ENCODE measurements at regions not wholly inside any gene's neighbourhood (a gene's known extent, or its start where the extent isn't known, plus 50 kb on each side); places are given as distances from the start of the nearest gene placed in this dataset.

DNA sequence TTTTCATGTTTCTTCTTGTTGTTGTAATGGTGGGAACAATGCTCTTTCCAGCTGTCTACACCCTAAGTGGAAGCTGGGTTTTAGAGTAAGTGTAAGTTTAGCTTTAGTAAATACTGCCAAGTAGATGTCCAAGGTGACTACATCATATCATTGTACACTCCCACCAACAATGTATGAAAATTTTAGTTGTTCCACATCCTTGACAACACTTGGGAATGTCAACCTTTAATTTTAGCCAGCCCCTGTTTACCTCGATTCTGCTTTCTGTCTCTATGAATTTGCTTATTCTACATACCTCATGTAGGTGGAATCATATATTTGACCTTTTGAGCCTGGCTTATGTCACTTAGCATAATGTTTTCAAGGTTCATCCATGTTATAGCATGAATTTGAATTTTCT is 93.0 kb downstream of the MTPAP start:
- Histone ChIP-seq H3K36me3 (ENCODE audit: control insufficient read depth in 2 of 2, insufficient read depth in 2 of 2, low read length in 2 of 2) (no peaks in the 10 kb centered on the region), H3K4me3 (ENCODE audit: low read length in 2 of 2) (no peak overlapping the region), H3K4me1 (ENCODE audit: control insufficient read depth, insufficient read depth, low read length) (no peaks in the 10 kb centered on the region), H3K9ac (ENCODE audit: low read length in 2 of 2) (no peak overlapping the region), H3K9me3 (ENCODE audit: control insufficient read depth in 2 of 2, low read length in 2 of 2) (no peaks in the 10 kb centered on the region), H3K27me3 (ENCODE audit: control insufficient read depth in 1 of 2, insufficient read depth in 2 of 2, low read length in 2 of 2) (no peaks in the 10 kb centered on the region), H3K27ac (ENCODE audit: low read length) (no peak overlapping the region)

DNA sequence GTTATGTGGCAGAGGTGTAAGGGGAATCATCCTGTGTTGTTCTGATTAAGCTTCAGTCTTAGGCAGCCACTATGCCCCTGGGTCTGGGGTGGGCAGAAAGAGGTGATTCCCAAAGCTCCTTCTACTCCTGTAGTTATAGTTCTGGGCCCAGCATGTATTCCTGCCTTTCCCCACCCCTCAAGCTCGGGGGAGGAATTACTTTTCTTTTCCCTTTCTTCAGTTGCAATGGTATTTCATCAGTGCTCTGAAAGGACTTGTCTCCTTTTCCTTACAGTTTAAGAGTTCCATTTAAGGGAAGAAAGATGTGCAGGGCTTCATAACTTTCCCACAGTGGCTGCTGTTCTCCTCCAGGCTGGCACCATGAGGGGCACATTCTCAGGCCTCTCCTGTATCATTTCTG is 94.2 kb downstream of the MTPAP start:
- Histone ChIP-seq H3K9me3 (ENCODE audit: control insufficient read depth in 2 of 2, low read length in 2 of 2) (no peaks in the 10 kb centered on the region), H3K4me3 (ENCODE audit: low read length in 2 of 2) (no peak overlapping the region), H3K27ac (ENCODE audit: low read length) (no peak overlapping the region), H3K36me3 (ENCODE audit: control insufficient read depth in 2 of 2, insufficient read depth in 2 of 2, low read length in 2 of 2) (no peaks in the 10 kb centered on the region), H3K9ac (ENCODE audit: low read length in 2 of 2) (no peak overlapping the region), H3K4me1 (ENCODE audit: control insufficient read depth, insufficient read depth, low read length) (no peaks in the 10 kb centered on the region), H3K27me3 (ENCODE audit: control insufficient read depth in 1 of 2, insufficient read depth in 2 of 2, low read length in 2 of 2) (no peaks in the 10 kb centered on the region)

DNA sequence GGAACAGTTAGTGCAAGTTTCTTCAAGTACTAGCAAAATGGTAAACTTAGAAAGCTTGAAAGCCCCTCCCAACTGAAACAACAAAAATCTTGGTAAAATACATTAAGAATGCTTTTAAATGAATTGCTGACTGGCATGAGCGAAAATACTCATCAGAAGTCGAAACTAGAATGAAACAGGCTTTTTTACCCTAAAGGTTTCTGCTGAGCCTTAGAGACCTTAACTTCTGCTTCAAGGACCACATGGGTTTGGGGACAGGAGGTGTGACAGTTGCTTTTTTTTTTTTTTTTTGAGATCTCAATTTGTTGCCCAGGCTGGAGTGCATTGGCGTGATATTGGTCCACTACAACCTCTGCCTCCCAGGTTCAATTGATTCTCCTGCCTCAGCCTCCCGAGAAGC is 100.3 kb downstream of the MTPAP start:
- no peaks in the 10 kb centered on the region for H3K36me3 ChIP-seq (ENCODE audit: control insufficient read depth in 2 of 2, insufficient read depth in 2 of 2, low read length in 2 of 2)
- H3K9me3 ChIP-seq (ENCODE audit: control insufficient read depth in 2 of 2, low read length in 2 of 2): no peaks in the 10 kb centered on the region
- no peaks in the 10 kb centered on the region for H3K4me1 ChIP-seq (ENCODE audit: control insufficient read depth, insufficient read depth, low read length)
- no peak overlapping the region for H3K9ac ChIP-seq (ENCODE audit: low read length in 2 of 2)
- no peak overlapping the region for H3K4me3 ChIP-seq (ENCODE audit: low read length in 2 of 2)
- no peak overlapping the region for H3K27ac ChIP-seq (ENCODE audit: low read length)
- H3K27me3 ChIP-seq (ENCODE audit: control insufficient read depth in 1 of 2, insufficient read depth in 2 of 2, low read length in 2 of 2): no peaks in the 10 kb centered on the region

DNA sequence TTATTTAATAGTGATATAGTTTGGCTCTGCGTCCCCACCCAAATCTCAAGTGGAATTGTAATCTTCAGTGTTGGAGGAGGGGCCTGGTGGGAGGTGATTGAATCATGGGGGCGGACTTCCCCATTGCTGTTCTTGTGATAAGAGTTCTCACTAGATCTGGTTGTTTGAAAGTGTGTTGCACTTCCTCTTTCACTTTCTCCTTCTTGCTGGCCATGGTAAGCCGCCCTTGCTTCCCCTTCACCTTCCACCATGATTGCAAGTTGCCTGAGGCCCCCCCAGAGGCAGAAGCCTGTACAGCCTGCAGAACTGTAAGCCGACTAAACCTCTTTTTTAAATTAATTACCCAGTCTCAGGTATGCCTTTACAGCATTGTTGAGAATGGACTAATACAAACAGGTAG is 101.4 kb downstream of the MTPAP start:
- H3K36me3 ChIP-seq (ENCODE audit: control insufficient read depth in 2 of 2, insufficient read depth in 2 of 2, low read length in 2 of 2): no peaks in the 10 kb centered on the region
- no peaks in the 10 kb centered on the region for H3K4me1 ChIP-seq (ENCODE audit: control insufficient read depth, insufficient read depth, low read length)
- H3K4me3 ChIP-seq (ENCODE audit: low read length in 2 of 2): no peak overlapping the region
- H3K27me3 ChIP-seq (ENCODE audit: control insufficient read depth in 1 of 2, insufficient read depth in 2 of 2, low read length in 2 of 2): no peaks in the 10 kb centered on the region
- H3K9me3 ChIP-seq (ENCODE audit: control insufficient read depth in 2 of 2, low read length in 2 of 2): no peaks in the 10 kb centered on the region
- H3K27ac ChIP-seq (ENCODE audit: low read length): no peak overlapping the region
- H3K9ac ChIP-seq (ENCODE audit: low read length in 2 of 2): no peak overlapping the region

DNA sequence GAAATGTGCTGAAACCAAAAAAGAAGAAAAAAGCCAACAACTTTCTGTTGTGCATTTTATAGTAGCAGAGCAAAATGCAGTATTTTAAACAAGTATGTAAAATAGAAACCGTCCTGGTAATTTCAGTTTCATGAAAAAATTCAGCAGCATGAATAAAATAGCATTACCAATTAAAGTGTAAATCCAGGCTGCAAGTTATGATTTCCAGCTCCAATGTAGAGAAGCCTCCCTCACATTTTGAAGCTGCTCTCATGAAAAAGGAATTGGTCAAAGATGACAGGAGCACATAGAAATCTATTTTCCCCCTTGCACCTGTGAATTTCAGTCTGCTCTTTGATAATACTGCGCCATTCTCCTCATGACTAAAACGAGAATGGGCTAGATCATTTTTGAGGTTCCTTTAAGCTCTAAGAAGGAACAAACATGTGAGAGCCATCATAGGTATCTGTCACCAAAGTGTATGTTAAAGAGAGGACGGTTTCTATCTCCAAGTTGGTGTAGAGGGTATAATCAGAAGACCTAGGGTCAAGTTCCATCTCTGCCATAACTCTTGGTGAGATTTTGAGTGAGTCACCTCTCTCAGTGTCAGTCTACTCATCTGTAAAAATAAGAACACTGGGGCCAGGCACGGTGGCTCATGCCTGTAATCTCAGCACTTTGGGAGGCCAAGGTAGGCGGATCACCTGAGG is 107.5 kb downstream of the MTPAP start:
- Histone ChIP-seq H3K4me3 (ENCODE audit: low read length in 2 of 2) (no peak overlapping the region), H3K27me3 (ENCODE audit: control insufficient read depth in 1 of 2, insufficient read depth in 2 of 2, low read length in 2 of 2) (no peaks in the 10 kb centered on the region), H3K9ac (ENCODE audit: low read length in 2 of 2) (no peak overlapping the region), H3K9me3 (ENCODE audit: control insufficient read depth in 2 of 2, low read length in 2 of 2) (no peaks in the 10 kb centered on the region), H3K36me3 (ENCODE audit: control insufficient read depth in 2 of 2, insufficient read depth in 2 of 2, low read length in 2 of 2) (no peaks in the 10 kb centered on the region), H3K4me1 (ENCODE audit: control insufficient read depth, insufficient read depth, low read length) (no peaks in the 10 kb centered on the region), H3K27ac (ENCODE audit: low read length) (no peak overlapping the region)

DNA sequence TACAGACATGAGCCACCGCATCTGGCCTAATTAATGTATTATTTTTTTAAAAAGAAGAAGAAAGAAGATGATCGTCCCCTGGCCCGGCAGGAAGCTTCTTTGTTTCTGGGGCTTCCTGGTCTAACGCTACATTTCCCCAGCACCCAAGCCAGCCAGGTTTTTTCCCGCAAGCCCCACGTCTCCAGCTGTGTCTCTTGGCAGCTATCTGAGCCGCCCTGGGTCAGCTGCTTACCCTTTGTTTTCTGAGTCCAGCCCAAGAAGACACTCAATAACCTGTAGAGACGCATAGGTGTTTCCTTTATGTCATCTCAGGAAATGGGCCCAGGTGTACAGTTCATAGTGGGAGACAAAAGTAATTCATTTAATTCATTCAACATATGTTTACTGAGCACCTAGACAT is 110.2 kb downstream of the MTPAP start:
- Histone ChIP-seq H3K9ac (ENCODE audit: low read length in 2 of 2) (no peak overlapping the region), H3K27me3 (ENCODE audit: control insufficient read depth in 1 of 2, insufficient read depth in 2 of 2, low read length in 2 of 2) (no peaks in the 10 kb centered on the region), H3K4me3 (ENCODE audit: low read length in 2 of 2) (no peak overlapping the region), H3K27ac (ENCODE audit: low read length) (no peak overlapping the region), H3K4me1 (ENCODE audit: control insufficient read depth, insufficient read depth, low read length) (no peaks in the 10 kb centered on the region), H3K36me3 (ENCODE audit: control insufficient read depth in 2 of 2, insufficient read depth in 2 of 2, low read length in 2 of 2) (no peaks in the 10 kb centered on the region), H3K9me3 (ENCODE audit: control insufficient read depth in 2 of 2, low read length in 2 of 2) (no peaks in the 10 kb centered on the region)

DNA sequence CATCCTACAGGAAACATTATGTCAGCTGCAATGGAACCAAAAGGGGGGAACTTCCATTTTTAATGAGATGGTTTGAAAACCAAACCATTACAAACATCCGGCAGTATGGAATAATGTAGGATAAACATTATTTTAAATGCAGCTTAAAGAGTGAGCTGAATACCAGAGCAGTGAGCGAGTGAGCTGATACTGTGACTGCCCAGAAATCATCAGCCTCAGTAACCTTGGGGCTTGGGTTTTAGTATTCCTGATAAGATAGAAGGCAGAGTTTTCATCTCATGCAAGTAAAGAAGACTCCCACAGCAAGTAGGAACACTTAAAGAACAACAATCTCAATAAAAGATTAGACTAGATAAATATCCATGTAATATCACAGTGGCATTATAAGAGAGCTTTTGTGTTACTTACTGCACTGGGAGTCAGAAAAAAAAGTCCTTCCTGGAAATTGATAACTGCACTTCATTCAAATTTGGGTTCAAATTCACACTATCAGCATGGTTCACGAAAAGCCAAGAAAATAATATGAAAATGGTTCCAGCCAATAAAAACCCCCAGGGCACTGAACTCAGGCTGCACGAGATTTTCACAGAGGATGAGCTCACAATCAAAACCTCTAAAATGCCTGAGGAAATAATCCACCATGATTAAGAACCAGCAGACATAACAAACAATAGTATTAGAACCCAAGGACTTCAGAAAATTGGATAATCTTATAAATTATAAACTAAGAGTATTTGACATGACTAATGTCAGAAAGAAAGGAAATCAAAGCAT is 115.7 kb downstream of the MTPAP start:
- no peak overlapping the region for H3K4me3 ChIP-seq (ENCODE audit: low read length in 2 of 2)
- no peaks in the 10 kb centered on the region for H3K4me1 ChIP-seq (ENCODE audit: control insufficient read depth, insufficient read depth, low read length)
- no peaks in the 10 kb centered on the region for H3K9me3 ChIP-seq (ENCODE audit: control insufficient read depth in 2 of 2, low read length in 2 of 2)
- no peaks in the 10 kb centered on the region for H3K36me3 ChIP-seq (ENCODE audit: control insufficient read depth in 2 of 2, insufficient read depth in 2 of 2, low read length in 2 of 2)
- no peaks in the 10 kb centered on the region for H3K27me3 ChIP-seq (ENCODE audit: control insufficient read depth in 1 of 2, insufficient read depth in 2 of 2, low read length in 2 of 2)
- H3K9ac ChIP-seq (ENCODE audit: low read length in 2 of 2): no peak overlapping the region
- no peak overlapping the region for H3K27ac ChIP-seq (ENCODE audit: low read length)

DNA sequence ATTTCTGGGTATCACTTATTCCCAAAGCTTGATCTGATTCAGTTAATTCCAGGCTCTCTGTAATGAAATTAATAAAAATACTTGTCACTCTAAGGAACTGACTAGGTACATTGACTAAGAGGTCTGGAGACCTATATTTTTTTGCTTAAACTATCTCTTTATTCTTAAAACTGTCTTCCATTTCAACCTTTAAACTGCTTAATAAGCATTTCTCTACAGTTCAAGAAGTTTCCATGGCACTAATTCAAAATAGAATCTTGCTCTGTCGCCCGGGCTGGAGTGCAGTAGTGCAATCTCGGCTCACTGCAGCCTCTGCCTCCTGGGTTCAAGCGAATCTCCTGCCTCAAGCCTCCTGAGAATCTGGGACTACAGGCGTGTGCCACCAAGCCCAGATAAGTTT is 117.4 kb downstream of the MTPAP start:
- Histone ChIP-seq H3K36me3 (ENCODE audit: control insufficient read depth in 2 of 2, insufficient read depth in 2 of 2, low read length in 2 of 2) (no peaks in the 10 kb centered on the region), H3K9me3 (ENCODE audit: control insufficient read depth in 2 of 2, low read length in 2 of 2) (no peaks in the 10 kb centered on the region), H3K27ac (ENCODE audit: low read length) (no peak overlapping the region), H3K27me3 (ENCODE audit: control insufficient read depth in 1 of 2, insufficient read depth in 2 of 2, low read length in 2 of 2) (no peaks in the 10 kb centered on the region), H3K4me3 (ENCODE audit: low read length in 2 of 2) (no peak overlapping the region), H3K9ac (ENCODE audit: low read length in 2 of 2) (no peak overlapping the region), H3K4me1 (ENCODE audit: control insufficient read depth, insufficient read depth, low read length) (no peaks in the 10 kb centered on the region)

DNA sequence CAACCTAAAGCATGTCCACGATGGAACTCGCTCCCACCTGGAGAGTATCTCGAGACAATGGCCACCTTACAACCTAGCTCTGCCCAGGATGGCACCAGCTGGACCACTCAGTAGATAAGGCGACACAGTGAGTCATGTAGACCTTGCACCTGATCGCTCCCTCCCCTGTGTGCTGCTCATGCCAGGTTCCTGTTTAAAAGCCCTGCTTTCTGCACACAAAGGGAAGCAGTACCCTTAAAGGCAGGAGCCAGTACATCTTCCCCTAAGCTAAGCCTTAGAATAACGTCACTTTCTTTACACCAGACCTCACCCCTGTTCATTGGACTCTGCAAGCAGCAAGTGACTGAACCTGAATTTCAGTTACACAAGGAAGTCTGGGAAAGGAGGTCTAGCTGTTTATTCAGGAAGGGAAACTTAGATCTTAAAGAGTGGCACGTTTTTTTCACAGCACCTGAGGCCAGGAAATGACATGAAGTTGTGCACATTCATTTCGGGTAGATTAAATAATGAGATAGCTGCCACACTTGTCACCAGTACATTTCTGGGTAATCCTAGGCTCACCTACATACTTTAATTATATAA is 117.9 kb downstream of the MTPAP start:
- no peak overlapping the region for H3K27ac ChIP-seq (ENCODE audit: low read length)
- no peaks in the 10 kb centered on the region for H3K9me3 ChIP-seq (ENCODE audit: control insufficient read depth in 2 of 2, low read length in 2 of 2)
- no peaks in the 10 kb centered on the region for H3K36me3 ChIP-seq (ENCODE audit: control insufficient read depth in 2 of 2, insufficient read depth in 2 of 2, low read length in 2 of 2)
- H3K4me3 ChIP-seq (ENCODE audit: low read length in 2 of 2): no peak overlapping the region
- H3K9ac ChIP-seq (ENCODE audit: low read length in 2 of 2): no peak overlapping the region
- no peaks in the 10 kb centered on the region for H3K4me1 ChIP-seq (ENCODE audit: control insufficient read depth, insufficient read depth, low read length)
- no peaks in the 10 kb centered on the region for H3K27me3 ChIP-seq (ENCODE audit: control insufficient read depth in 1 of 2, insufficient read depth in 2 of 2, low read length in 2 of 2)

DNA sequence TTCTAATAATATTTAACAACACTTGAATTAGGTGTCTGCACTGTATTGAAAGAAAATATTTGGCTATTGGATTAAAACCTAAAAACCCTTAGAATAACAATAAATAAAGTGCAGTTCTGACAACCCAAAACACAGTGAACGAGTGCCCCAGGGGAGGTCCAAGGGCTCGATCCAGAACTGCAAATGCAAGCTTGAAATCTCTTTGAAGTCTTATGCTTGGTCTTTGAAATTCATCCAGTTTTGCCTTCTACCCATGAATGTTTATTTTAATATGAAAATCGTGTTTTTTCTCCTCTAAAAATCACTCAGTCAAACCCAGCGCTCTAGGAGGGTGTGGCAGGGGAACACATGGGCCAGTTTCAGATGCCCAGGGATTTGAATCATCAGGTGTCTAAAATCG is 119.5 kb downstream of the MTPAP start:
- H3K27ac ChIP-seq (ENCODE audit: low read length): no peak overlapping the region
- no peaks in the 10 kb centered on the region for H3K9me3 ChIP-seq (ENCODE audit: control insufficient read depth in 2 of 2, low read length in 2 of 2)
- H3K36me3 ChIP-seq (ENCODE audit: control insufficient read depth in 2 of 2, insufficient read depth in 2 of 2, low read length in 2 of 2): no peaks in the 10 kb centered on the region
- H3K4me1 ChIP-seq (ENCODE audit: control insufficient read depth, insufficient read depth, low read length): no peaks in the 10 kb centered on the region
- H3K27me3 ChIP-seq (ENCODE audit: control insufficient read depth in 1 of 2, insufficient read depth in 2 of 2, low read length in 2 of 2): no peaks in the 10 kb centered on the region
- H3K4me3 ChIP-seq (ENCODE audit: low read length in 2 of 2): no peak overlapping the region
- no peak overlapping the region for H3K9ac ChIP-seq (ENCODE audit: low read length in 2 of 2)
